HEK293T (cell line): ENCODE measurements at regions not wholly inside any gene's neighbourhood (a gene's known extent, or its start where the extent isn't known, plus 50 kb on each side); places are given as distances from the start of the nearest gene placed in this dataset.

ENCODE experiments used
- CTCF ChIA-PET: fragments of 350-600 bp; formaldehyde crosslinking; extraction: SDS; loops from one replicate; lab custom pipeline; 2021; ENCODE audit warnings: antibody characterized with exemption, inconsistent platforms; lab: Yijun Ruan, JAX
- POLR2A ChIA-PET: fragments of 350-600 bp; formaldehyde crosslinking; extraction: SDS; loops from one replicate; lab custom pipeline; 2020; ENCODE audit warnings: antibody characterized with exemption, inconsistent platforms; lab: Yijun Ruan, JAX
- DNase-seq: peaks from one replicate; pipeline ENCODE4 v3.0.0; 2012; ENCODE audit warnings: mixed read lengths; ENCODE audit errors: extremely low spot score
- ARNT ChIP-seq: fragments of 450-650 bp; IDR thresholded peaks from 2 replicates; pipeline ENCODE4 v1.6.1; 2017; ENCODE audit warnings: mild to moderate bottlenecking
- BHLHE40 ChIP-seq: fragments of 450-650 bp; IDR thresholded peaks from 2 replicates; pipeline ENCODE4 v1.6.1; 2016; ENCODE audit warnings: mild to moderate bottlenecking, moderate library complexity, borderline replicate concordance
- CTBP1 ChIP-seq: fragments of 450-650 bp; IDR thresholded peaks from 2 replicates; pipeline ENCODE4 v1.6.1; 2016; ENCODE audit warnings: borderline replicate concordance
- ELF4 ChIP-seq: fragments of 450-650 bp; IDR thresholded peaks from 2 replicates; pipeline ENCODE4 v1.6.1; 2017; ENCODE audit warnings: antibody characterized with exemption
- FOXA1 ChIP-seq: fragments of 450-650 bp; IDR thresholded peaks from 2 replicates; pipeline ENCODE4 v1.6.1; 2016; ENCODE audit warnings: mild to moderate bottlenecking
- FOXK2 ChIP-seq: fragments of 450-650 bp; IDR thresholded peaks from 2 replicates; pipeline ENCODE4 v1.6.1; 2016; ENCODE audit warnings: mild to moderate bottlenecking
- FOXM1 ChIP-seq: fragments of 450-650 bp; IDR thresholded peaks from 2 replicates; pipeline ENCODE4 v1.6.1; 2017; ENCODE audit warnings: mild to moderate bottlenecking, borderline replicate concordance
- HDGF ChIP-seq: fragments of 450-650 bp; IDR thresholded peaks from 2 replicates; pipeline ENCODE4 v1.6.1; 2017; ENCODE audit warnings: antibody characterized with exemption, borderline replicate concordance
- L3MBTL2 ChIP-seq: fragments of 450-650 bp; conservative IDR thresholded peaks from 2 replicates; pipeline ENCODE4 v1.6.1; 2016; ENCODE audit warnings: mild to moderate bottlenecking
- LEF1 ChIP-seq: fragments of 450-650 bp; IDR thresholded peaks from 2 replicates; pipeline ENCODE4 v1.6.1; 2017; ENCODE audit warnings: mild to moderate bottlenecking, borderline replicate concordance
- NFRKB ChIP-seq: fragments of 450-650 bp; IDR thresholded peaks from 2 replicates; pipeline ENCODE4 v1.6.1; 2016; ENCODE audit warnings: mild to moderate bottlenecking, moderate library complexity
- PKNOX1 ChIP-seq: fragments of 450-650 bp; IDR thresholded peaks from 2 replicates; pipeline ENCODE4 v1.6.1; 2016
- SP1 ChIP-seq: fragments of 450-650 bp; IDR thresholded peaks from 2 replicates; pipeline ENCODE4 v1.6.1; 2017
- SUZ12 ChIP-seq: fragments of 450-650 bp; IDR thresholded peaks from 2 replicates; pipeline ENCODE4 v1.6.1; 2016; ENCODE audit warnings: mild to moderate bottlenecking
- TARDBP ChIP-seq: fragments of 450-650 bp; IDR thresholded peaks from 2 replicates; pipeline ENCODE4 v1.6.1; 2016
- ZNF384 ChIP-seq: fragments of 450-650 bp; IDR thresholded peaks from 2 replicates; pipeline ENCODE4 v1.6.1; 2016

DNA sequence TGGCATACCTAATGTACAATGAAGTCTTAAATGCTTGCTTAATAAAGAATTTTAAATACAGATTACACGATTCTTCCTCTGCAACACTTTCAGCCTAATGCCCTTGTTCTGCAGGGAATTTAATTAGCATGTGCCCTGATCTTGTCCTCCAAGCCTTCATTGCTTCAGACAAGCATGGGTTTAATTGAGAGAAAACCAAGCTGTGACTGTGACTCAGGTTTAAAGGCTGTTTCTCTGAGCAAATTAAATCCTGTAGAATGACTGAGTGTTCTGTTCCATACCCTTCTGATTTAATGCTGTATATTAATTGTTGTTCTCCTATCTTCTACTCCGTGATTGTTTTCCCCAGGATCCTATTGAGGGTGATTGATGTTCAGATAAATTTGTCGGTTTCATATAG lies 269.0 kb upstream of the PRMT6 start:
- no peak for DNase-seq
- CTCF ChIA-PET: no interaction called here
- POLR2A ChIA-PET: no interaction called here
- TF ChIP-seq SP1: no peak
- TF ChIP-seq PKNOX1: no peak
- no peak for TF ChIP-seq HDGF
- no peak for TF ChIP-seq L3MBTL2
- TF ChIP-seq FOXM1: no peak
- no peak for TF ChIP-seq ELF4
- no peak for TF ChIP-seq LEF1
- TF ChIP-seq TARDBP: no peak
- no peak for TF ChIP-seq SUZ12
- TF ChIP-seq ZNF384: no peak

DNA sequence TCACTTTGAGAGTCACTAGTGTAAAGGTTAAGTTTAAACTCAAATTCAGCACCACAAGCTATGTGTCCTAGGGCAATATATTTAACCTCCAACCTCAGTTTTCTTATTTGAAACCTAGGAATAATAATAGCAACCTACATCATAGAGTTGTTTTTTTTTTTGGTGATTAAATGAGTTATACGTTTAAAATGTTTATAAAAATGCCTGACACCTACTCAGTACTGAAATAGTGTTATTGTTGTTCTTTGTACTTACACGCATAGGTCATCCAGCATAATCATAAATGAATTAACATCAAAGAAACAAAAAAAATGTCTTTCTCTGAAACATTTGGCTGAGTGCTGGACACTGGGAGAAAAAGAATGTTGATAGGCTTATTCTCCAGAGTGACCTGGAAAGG lies 266.8 kb upstream of the PRMT6 start:
- no peak for DNase-seq
- ChIA-PET POLR2A (no interaction called here), CTCF (no interaction called here)

DNA sequence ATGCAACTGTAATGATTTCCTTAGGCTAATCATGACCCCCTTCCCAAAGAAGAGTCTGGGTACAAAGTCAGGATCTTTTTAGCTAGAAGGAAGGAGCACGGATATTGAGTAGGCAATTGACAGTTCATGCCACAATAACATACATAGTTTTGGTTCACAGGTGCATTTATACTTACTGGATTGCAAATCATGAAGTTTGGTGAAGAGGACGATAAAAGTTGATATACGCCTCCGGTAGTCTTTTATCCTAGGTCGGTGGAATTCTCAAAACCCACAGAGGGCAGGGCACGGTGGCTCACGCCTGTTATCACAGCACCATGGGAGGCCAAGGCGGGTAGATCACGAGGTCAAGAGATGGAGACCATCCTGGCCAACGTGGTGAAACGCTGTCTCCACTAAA lies 265.4 kb upstream of the PRMT6 start:
- POLR2A ChIA-PET: no interaction called here
- no peak for TF ChIP-seq SP1

More for the DNA sequence above, 266.8 kb upstream of the PRMT6 start:
- TF ChIP-seq HDGF: no peak
- no peak for TF ChIP-seq NFRKB
- no peak for TF ChIP-seq L3MBTL2
- TF ChIP-seq FOXM1: no peak
- TF ChIP-seq FOXA1: no peak
- TF ChIP-seq SUZ12: no peak
- no peak for TF ChIP-seq ARNT
- no peak for TF ChIP-seq BHLHE40
- TF ChIP-seq ELF4: no peak
- no peak for TF ChIP-seq SP1
- no peak for TF ChIP-seq LEF1
- no peak for TF ChIP-seq CTBP1
- TF ChIP-seq ZNF384: no peak
- no peak for TF ChIP-seq TARDBP
- no peak for TF ChIP-seq FOXK2
- no peak for TF ChIP-seq PKNOX1

GRCh38 chr1:106793651-106794050 lies 262.8 kb upstream of the PRMT6 start:
- no peak for TF ChIP-seq ARNT
- TF ChIP-seq LEF1: no peak
- TF ChIP-seq FOXM1: no peak
- TF ChIP-seq PKNOX1: no peak
- no peak for TF ChIP-seq L3MBTL2
- no peak for TF ChIP-seq CTBP1
- TF ChIP-seq BHLHE40: no peak
- TF ChIP-seq TARDBP: no peak
- no peak for TF ChIP-seq ELF4
- CTCF ChIA-PET: no interaction called here
- no peak for DNase-seq
- POLR2A ChIA-PET: no interaction called here

More for the DNA sequence above, 265.4 kb upstream of the PRMT6 start:
- no peak for DNase-seq
- CTCF ChIA-PET: no interaction called here

DNA sequence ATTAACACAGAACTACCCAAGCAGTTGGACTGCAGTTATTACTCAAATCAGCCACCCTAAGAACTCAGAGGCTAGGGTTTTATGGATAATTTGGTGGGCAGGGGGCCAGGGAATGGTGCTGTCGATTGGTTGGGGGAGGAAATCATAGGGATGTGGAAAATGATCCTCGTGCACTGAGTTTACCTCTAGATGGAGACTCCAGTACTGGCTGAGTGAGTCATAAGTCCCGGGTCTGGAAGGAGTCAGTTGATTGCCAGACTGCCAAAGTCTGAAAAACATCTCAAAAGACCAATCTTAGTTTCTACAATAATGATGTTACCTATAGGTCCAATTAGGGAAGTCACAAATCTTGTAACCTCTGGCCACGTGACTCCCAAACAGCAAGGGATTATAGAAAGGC lies 257.5 kb upstream of the PRMT6 start:
- CTCF ChIA-PET: no interaction called here
- no peak for DNase-seq
- no peak for TF ChIP-seq NFRKB
- TF ChIP-seq CTBP1: no peak
- no peak for TF ChIP-seq LEF1
- no peak for TF ChIP-seq FOXM1
- TF ChIP-seq ELF4: no peak
- TF ChIP-seq FOXK2: no peak
- TF ChIP-seq BHLHE40: no peak
- TF ChIP-seq ZNF384: no peak
- no peak for TF ChIP-seq FOXA1
- no peak for TF ChIP-seq SP1
- TF ChIP-seq L3MBTL2: no peak
- no peak for TF ChIP-seq HDGF
- no peak for TF ChIP-seq PKNOX1
- no peak for TF ChIP-seq ARNT
- TF ChIP-seq SUZ12: no peak
- TF ChIP-seq TARDBP: no peak
- POLR2A ChIA-PET: no interaction called here

- POLR2A ChIA-PET: no interaction called here
- no peak for DNase-seq
- TF ChIP-seq NFRKB (no peak), SUZ12 (no peak), ELF4 (no peak), ZNF384 (no peak), PKNOX1 (no peak), CTBP1 (no peak)
- CTCF ChIA-PET: no interaction called here
Measured at GRCh38 chr1:106802181-106802580, 254.3 kb upstream of the PRMT6 start.
